Skeletal muscle satellite cell (primary cell): ENCODE measurements at regions not wholly inside any gene's neighbourhood (a gene's known extent, or its start where the extent isn't known, plus 50 kb on each side); places are given as distances from the start of the nearest gene placed in this dataset.
"Not testable (repeated sequence)": the region's sequence is repeated elsewhere in the genome, so short reads cannot be mapped to it uniquely, and the experiment has no call there.

ENCODE experiments used
- H3K27me3 ChIP-seq: 2 replicates; pipeline ENCODE4 v1.7.0; 2013; ENCODE audit warnings: low read length; ENCODE audit not compliant: control insufficient read depth, insufficient read depth
- H3K36me3 ChIP-seq: 2 replicates; pipeline ENCODE4 v1.7.0; 2013; ENCODE audit warnings: mild to moderate bottlenecking, control low read depth, low read length; ENCODE audit not compliant: insufficient read depth
- H3K4me1 ChIP-seq: 2 replicates; pipeline ENCODE4 v1.7.0; 2013; ENCODE audit warnings: low read length; ENCODE audit not compliant: control insufficient read depth, insufficient read depth
- H3K4me2 ChIP-seq: 2 replicates; pipeline ENCODE4 v1.7.0; 2013; ENCODE audit warnings: mild to moderate bottlenecking, low read length
- H3K4me3 ChIP-seq: 2 replicates; pipeline ENCODE4 v1.7.0; 2013; ENCODE audit warnings: low read length
- H3K9ac ChIP-seq: 2 replicates; pipeline ENCODE4 v1.7.0; 2013; ENCODE audit warnings: mild to moderate bottlenecking, low read depth, low read length, moderate library complexity
- H3K9me3 ChIP-seq: replicated peaks from 2 replicates; pipeline ENCODE4 v1.7.0; 2013; ENCODE audit warnings: mild to moderate bottlenecking, control low read depth, low read length

- no peaks in the 10 kb centered on the region for H3K36me3 ChIP-seq
- no peak overlapping the region for H3K4me2 ChIP-seq
- peaks cover 6% of the 10 kb centered on the region for H3K27me3 ChIP-seq
- no peak overlapping the region for H3K9ac ChIP-seq
- no peaks in the 10 kb centered on the region for H3K4me1 ChIP-seq
- H3K9me3 ChIP-seq: peaks cover 4% of the 10 kb centered on the region
- no peak overlapping the region for H3K4me3 ChIP-seq
Observed at GRCh38 chr3:194054016-194054415, 81.9 kb upstream of the HES1 start.

GRCh38 chr3:194054540-194054939 lies 81.4 kb upstream of the HES1 start:
- Histone ChIP-seq H3K9ac (no peak overlapping the region), H3K4me3 (no peak overlapping the region), H3K27me3 (peaks cover 6% of the 10 kb centered on the region), H3K9me3 (peaks cover 4% of the 10 kb centered on the region), H3K4me2 (no peak overlapping the region), H3K4me1 (no peaks in the 10 kb centered on the region), H3K36me3 (no peaks in the 10 kb centered on the region)

GRCh38 chr3:194054961-194055360 lies 81.0 kb upstream of the HES1 start:
- Histone ChIP-seq H3K4me2 (no peak overlapping the region), H3K9me3 (peaks cover 4% of the 10 kb centered on the region), H3K27me3 (peaks cover 6% of the 10 kb centered on the region)

GRCh38 chr3:194056323-194056722 lies 79.6 kb upstream of the HES1 start:
- H3K4me1 ChIP-seq, H3K27me3 ChIP-seq: not testable (repeated sequence)

More at GRCh38 chr3:194054961-194055360, 81.0 kb upstream of the HES1 start:
- no peaks in the 10 kb centered on the region for H3K36me3 ChIP-seq
- no peak overlapping the region for H3K9ac ChIP-seq
- no peaks in the 10 kb centered on the region for H3K4me1 ChIP-seq
- no peak overlapping the region for H3K4me3 ChIP-seq

GRCh38 chr3:194056731-194057415 lies 79.1 kb upstream of the HES1 start:
- Histone ChIP-seq H3K27me3 (peaks cover 6% of the 10 kb centered on the region), H3K9me3 (no peaks in the 10 kb centered on the region), H3K4me1 (no peaks in the 10 kb centered on the region), H3K36me3 (no peaks in the 10 kb centered on the region), H3K4me2 (no peak overlapping the region), H3K4me3 (no peak overlapping the region), H3K9ac (no peak overlapping the region)

More at GRCh38 chr3:194056323-194056722, 79.6 kb upstream of the HES1 start:
- not testable (repeated sequence) for H3K9me3 ChIP-seq, H3K36me3 ChIP-seq, H3K4me3 ChIP-seq, H3K4me2 ChIP-seq, H3K9ac ChIP-seq

- Histone ChIP-seq H3K27me3 (no peaks in the 10 kb centered on the region), H3K4me3 (no peak overlapping the region), H3K9me3 (no peaks in the 10 kb centered on the region), H3K36me3 (no peaks in the 10 kb centered on the region), H3K9ac (no peak overlapping the region), H3K4me1 (no peaks in the 10 kb centered on the region), H3K4me2 (peak overlapping the region; percentile 65)
Observed at GRCh38 chr3:194057570-194058188, 78.3 kb upstream of the HES1 start.

GRCh38 chr3:194058189-194058571 lies 77.8 kb upstream of the HES1 start:
- H3K27me3 ChIP-seq: no peaks in the 10 kb centered on the region
- no peak overlapping the region for H3K4me3 ChIP-seq
- no peaks in the 10 kb centered on the region for H3K36me3 ChIP-seq
- H3K4me2 ChIP-seq: peak overlapping the region; percentile 65
- no peaks in the 10 kb centered on the region for H3K4me1 ChIP-seq
- no peak overlapping the region for H3K9ac ChIP-seq
- H3K9me3 ChIP-seq: no peaks in the 10 kb centered on the region

- Histone ChIP-seq H3K4me3 (no peak overlapping the region), H3K9ac (no peak overlapping the region), H3K27me3 (no peaks in the 10 kb centered on the region), H3K9me3 (no peaks in the 10 kb centered on the region), H3K4me1 (no peaks in the 10 kb centered on the region), H3K4me2 (no peak overlapping the region), H3K36me3 (no peaks in the 10 kb centered on the region)
Observed at GRCh38 chr3:194058753-194059152, 77.2 kb upstream of the HES1 start.

GRCh38 chr3:194061421-194062030 lies 74.4 kb upstream of the HES1 start:
- Histone ChIP-seq H3K4me2 (no peak overlapping the region), H3K27me3 (no peaks in the 10 kb centered on the region)

GRCh38 chr3:194062830-194063229 lies 73.1 kb upstream of the HES1 start:
- no peaks in the 10 kb centered on the region for H3K9me3 ChIP-seq
- H3K4me2 ChIP-seq: no peak overlapping the region
- no peaks in the 10 kb centered on the region for H3K4me1 ChIP-seq
- H3K4me3 ChIP-seq: no peak overlapping the region
- H3K27me3 ChIP-seq: no peaks in the 10 kb centered on the region
- no peak overlapping the region for H3K9ac ChIP-seq
- H3K36me3 ChIP-seq: no peaks in the 10 kb centered on the region

More at GRCh38 chr3:194061421-194062030, 74.4 kb upstream of the HES1 start:
- Histone ChIP-seq H3K9me3 (no peaks in the 10 kb centered on the region), H3K4me3 (no peak overlapping the region), H3K36me3 (no peaks in the 10 kb centered on the region), H3K9ac (no peak overlapping the region), H3K4me1 (no peaks in the 10 kb centered on the region)

- Histone ChIP-seq H3K4me3 (no peak overlapping the region), H3K36me3 (no peaks in the 10 kb centered on the region)
Observed at GRCh38 chr3:194064380-194065332, 71.3 kb upstream of the HES1 start.

More at GRCh38 chr3:194064380-194065332, 71.3 kb upstream of the HES1 start:
- Histone ChIP-seq H3K4me2 (no peak overlapping the region), H3K9ac (no peak overlapping the region), H3K9me3 (no peaks in the 10 kb centered on the region), H3K4me1 (no peaks in the 10 kb centered on the region), H3K27me3 (no peaks in the 10 kb centered on the region)
